NCI-H2196 treated with DMSO at 0.1 percent for 48 hours (cell line): ENCODE measurements at regions not wholly inside any gene's neighbourhood (a gene's known extent, or its start where the extent isn't known, plus 50 kb on each side); places are given as distances from the start of the nearest gene placed in this dataset.
"Not testable (repeated sequence)": the region's sequence is repeated elsewhere in the genome, so short reads cannot be mapped to it uniquely, and the experiment has no call there.

Experiments used
- DNase-seq: peaks from one replicate; lab custom pipeline; 2025; ENCODE audit not compliant: unreplicated experiment; lab: John Stamatoyannopoulos, UW

- DNase-seq = no peak
Measured at GRCh38 chr2:18949871-18950270, 360.5 kb upstream of the NT5C1B start.

- no peak for DNase-seq
Measured at GRCh38 chr2:18940184-18940583, 350.8 kb upstream of the NT5C1B start.

- DNase-seq = not testable (repeated sequence)
Measured at GRCh38 chr2:18939740-18940139, 350.4 kb upstream of the NT5C1B start.

DNA sequence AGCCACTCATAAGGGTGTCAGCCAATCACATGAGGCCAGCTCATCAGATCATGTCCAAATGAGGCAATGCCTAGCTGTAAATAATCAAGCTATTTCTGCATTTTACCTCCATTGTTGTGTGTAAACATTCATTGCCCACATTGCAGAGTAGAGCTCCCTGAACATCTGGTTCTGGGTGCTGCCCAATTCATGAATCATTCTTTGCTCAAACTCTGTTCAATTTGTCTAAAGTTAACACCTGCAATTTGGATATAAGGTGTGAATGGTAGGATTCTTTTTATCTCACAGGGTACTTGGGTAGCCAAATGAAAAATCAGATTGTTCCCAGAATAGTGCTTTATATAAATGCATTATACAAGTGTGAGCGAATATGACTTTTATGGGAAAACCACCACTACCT is 345.5 kb upstream of the NT5C1B start:
- no peak for DNase-seq

- DNase-seq = no peak
Measured at GRCh38 chr2:18932853-18933252, 343.5 kb upstream of the NT5C1B start.

DNA sequence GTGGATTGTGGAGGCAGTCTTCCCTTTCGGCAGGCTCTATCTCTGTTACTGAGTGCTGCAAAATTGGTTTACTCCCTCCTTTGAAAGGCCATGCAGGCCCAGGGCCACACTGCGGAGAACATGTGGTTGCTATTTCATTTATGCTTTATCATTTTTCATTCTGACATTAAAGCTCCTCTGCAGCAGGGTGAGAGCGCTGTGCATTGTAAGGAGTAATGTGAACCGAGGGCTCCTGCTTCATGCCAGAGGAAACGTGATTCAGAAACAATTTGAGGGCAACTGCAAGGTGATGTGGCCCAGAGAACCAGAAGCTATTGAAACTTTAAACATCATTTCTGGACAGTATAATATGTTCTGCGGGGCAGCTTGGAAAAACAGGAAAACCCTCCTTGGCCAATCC is 341.6 kb upstream of the NT5C1B start:
- no peak for DNase-seq

GRCh38 chr2:18927525-18928232 is 338.3 kb upstream of the NT5C1B start:
- DNase-seq = no peak

DNA sequence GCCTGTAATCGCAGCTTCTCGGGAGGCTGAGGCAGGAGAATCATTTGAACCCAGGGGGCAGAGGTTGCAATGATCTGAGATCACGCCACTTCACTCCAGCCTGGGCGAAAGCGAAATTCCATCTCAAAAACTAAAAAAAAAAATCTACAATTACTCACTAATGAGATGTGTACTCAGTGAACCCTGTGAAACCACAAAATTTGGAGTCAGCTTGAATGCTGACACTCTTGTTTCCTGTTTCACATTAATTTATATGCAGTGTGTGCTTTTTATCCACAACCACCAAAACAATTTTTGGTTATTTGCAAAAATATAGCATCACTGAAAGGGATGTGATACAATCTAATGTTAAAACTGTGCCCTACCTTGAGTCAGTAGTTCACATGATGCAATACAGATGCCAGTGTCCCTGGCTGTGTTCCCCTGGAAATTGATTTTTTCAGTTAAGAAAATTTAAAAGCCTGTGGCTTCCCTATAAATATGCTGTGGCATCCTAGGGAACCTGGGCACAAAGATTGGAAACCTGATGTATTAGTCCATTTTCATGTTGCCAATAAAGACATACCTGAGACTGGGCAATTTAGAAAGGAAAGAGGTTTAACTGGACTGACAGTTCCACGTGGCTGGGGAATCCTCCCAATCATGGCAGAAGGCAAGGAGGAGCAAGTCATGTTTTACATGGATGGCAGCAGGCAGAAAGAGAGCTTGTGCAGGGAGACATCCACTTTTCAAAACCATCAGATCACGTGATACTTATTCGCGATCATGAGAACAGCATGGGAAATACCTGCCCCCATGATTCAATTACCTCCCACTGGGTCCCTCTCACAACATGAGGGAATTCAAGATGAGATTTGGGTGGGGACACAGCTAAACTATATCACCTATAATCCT is 337.5 kb upstream of the NT5C1B start:
- DNase-seq = no peak

DNA sequence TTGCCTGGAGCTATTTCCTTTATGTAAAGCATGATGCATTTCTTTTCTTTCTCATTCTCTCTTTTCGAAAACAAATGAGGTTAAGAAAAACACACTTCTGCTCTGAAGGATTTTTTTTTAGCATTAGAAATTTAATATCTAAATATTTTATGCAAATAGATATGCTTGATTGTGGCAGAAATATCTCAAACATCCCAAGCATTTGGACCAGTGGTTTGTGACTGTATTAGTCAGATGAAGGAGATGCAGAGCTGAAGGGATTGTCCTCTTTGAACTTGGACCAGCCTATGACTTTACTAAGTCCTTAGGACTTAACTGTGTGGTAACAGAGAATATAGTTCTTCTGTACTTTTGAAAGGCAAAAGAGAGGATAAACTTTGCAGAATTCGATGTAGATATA is 335.9 kb upstream of the NT5C1B start:
- no peak for DNase-seq

GRCh38 chr2:18924886-18925285 is 335.5 kb upstream of the NT5C1B start:
- DNase-seq = no peak

DNA sequence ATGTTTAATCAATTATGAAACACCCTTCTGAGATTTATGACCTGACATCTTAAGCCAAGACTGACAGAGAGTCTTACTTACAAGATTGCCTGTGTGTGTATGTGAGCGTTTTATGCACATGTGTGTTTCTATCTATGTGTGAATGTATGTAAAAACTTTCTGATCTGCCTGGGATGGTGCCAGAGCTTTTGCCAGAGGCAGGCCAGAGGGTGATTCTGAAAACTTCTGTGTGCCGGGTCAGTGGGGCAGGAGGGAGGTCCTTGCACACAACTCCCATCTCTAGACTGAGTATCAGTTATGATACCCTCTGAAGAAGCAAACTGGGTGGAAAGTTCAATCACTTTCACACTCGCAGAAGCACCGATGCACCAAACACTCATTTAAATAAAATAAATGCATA is 335.0 kb upstream of the NT5C1B start:
- DNase-seq = no peak

GRCh38 chr2:18922276-18922675 is 332.9 kb upstream of the NT5C1B start:
- DNase-seq = no peak

DNA sequence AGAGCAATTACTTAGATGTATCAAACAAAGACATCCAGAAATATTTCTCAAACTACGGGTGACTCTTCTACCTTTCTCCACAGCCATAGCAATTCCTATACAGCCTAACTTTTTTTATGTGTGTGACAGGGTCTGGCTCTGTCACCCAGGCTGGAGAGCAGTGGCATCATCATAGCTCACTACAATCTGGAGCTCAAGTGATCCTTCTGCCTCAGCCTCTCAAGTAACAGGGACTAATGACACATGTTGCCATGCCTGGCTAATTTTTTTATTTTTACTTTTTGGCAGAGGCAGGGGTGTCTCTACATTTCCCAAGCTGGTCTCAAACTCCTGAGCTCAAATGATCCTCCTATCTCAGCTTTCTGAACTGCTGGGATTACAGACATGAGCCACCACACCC is 328.9 kb upstream of the NT5C1B start:
- DNase-seq = no peak

DNA sequence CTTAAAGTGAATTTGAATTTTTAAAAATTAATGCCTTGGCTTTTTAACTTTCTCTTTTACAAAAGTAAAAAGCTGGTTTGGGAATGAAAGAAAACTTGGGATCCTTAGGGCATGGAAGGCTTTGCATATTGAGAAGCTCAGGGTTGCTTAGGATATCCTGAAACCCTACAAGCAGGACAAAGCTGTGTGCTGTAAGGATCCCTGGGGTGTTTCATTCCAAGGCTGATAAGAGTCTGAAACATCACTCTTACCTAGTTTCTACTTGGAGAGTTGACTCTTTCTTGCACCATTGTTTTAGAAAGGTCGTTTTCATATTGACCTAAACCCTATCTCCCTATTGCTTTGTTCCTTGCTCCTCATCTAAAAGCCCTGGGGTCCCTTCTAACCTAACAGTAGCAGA is 325.9 kb upstream of the NT5C1B start:
- DNase-seq = no peak

DNA sequence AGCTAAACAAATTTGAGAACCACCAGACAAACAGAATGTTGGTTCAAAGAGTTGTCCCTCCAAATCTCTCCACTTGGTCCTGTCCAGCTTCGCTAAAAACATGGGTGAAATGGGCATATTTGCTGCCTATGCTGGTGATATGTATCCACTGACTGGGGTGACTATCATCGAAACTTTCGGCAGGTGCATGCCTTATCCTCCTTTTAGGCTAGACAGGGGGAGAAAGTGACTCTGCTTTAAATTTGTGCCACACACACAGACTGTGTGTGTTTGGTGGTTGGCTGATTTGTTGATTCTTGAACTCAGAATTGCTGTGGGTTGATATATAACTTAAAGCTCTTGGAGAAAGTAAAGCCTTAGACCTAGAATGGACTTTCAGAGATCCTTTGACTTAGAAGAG is 324.1 kb upstream of the NT5C1B start:
- no peak for DNase-seq

DNA sequence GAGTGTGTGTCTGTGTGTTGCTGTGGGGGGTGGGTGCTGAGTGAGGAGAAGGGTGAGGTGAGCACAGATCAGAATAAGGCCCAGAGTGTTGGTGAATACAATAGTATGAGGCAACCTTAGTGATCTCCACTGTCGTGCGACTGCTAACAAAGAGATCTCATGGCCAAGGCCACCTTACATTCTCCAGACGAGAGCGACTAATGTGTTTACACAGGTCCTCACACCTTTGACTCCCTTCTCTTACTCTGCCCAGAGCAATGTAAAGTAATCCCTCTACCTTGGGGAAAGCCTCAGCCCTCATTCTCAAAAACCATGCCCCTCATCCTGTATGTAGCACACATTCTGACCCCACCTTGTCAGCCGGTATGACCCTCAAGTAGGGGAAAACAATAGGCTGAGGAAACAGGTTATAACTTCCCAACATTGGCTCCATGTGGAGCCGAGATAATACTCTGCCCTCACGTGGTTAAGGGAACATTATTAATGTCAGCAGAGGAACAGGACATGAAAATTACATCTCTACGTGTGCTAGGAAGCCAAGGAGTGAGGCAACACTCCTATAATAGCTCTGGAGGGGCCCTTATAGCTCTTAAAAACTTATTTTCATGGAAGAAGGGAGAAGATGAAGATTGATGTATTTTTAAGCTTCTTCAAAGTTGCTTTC is 323.0 kb upstream of the NT5C1B start:
- no peak for DNase-seq

- DNase-seq = no peak
Measured at GRCh38 chr2:18911416-18911815, 322.0 kb upstream of the NT5C1B start.

DNA sequence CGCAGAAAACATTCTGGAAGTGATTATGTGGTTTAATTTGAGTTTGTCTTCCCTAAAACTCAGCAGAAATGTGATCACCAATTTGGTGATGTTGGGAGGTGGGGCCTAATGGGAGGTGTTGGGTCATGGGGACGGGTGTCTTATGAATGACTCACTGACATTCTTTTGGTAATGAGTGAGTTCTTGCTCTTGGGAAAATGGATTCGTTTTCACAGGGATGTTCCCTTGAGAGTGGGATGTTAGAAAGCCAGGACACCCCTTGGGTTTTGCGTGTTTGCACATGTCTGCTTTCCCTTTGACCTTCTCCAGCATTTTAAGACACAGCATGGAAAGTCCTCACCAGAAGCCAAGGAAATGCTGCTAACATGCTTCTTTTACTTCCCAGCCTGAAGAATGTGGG is 321.5 kb upstream of the NT5C1B start:
- DNase-seq = no peak

DNA sequence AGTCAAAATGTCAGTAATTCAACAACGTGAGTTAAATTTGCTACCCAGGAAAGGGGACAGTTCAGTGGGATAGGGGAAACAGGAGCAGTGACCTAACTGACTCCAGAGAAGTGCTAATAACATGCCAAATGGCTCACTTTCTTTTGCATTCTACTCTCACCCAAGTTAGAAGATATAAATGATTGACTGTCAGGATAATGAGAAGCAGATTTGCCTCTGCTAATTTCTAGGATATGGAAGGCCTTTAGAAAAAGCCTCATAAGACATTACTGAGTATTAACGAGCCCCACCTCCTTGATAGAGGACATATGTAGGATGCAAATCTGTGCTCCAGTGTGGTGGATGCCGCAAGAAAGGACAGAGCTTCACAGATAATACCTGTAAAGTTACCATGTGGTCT is 318.6 kb upstream of the NT5C1B start:
- DNase-seq = no peak

DNA sequence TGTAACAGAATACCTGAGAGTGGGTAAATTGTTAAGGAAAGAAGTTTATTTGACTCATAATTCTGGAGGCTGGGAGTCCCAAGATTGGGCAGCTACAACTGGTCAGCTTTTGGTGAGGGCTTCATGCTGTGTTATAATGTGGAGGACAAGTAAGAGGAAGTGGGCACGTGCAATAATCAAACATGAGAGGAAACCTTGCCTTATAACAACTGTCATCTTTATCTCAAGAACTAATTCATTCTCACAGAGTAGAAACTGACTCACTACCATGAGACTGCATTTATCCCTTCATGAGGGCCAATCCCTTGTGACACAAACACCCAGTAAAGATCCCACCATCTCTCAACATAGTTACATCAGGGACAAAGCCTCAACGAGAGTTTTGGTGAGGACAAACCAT is 318.1 kb upstream of the NT5C1B start:
- no peak for DNase-seq

DNA sequence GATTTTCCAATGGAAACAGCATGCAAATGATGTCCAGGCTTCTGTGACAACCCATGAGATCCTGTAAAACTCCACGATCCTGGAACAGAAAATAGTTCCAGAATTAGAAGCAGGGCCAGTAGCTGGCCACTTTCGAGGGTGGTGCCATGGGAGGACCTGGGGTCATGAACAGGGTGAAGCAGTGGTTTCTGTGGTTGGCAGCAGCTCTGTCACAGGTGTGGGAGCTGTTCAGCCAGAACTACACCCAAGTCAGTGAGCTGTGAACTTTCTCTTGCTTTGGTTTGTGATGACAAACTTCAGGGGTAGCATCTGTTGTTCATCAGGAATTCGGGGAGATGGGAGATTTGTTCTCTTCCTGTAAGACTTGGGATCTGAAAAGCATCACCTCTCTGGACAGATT is 314.4 kb upstream of the NT5C1B start:
- no peak for DNase-seq

DNA sequence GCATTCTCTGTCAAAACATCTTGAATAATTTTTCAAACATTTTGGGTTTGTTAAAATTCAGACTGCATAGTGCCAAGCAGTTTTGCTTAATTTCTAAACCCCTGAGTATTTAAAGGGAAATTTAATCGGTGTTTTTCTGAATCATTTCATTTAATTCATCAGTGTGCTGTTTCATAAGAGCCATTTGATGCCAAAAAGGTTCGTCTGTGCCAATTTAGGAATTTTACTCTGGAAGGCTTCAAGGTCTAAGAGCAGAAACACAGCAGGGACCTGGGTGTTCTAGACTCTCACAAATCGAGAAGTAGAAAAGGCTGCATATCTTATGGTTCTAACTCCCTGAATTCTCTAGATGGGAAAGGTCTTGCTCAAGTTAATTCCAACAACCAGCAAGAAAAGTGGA is 311.9 kb upstream of the NT5C1B start:
- no peak for DNase-seq
